Dermis microvascular lymphatic vessel endothelial cell (primary cell): ENCODE measurements at regions not wholly inside any gene's neighbourhood (a gene's known extent, or its start where the extent isn't known, plus 50 kb on each side); places are given as distances from the start of the nearest gene placed in this dataset.
A peak's percentile ranks its signal among the peaks of the same experiment; 100 is the strongest.

Experiments used
- DNase-seq, 2 donors: peaks; one replicate each; pipeline versions ENCODE4 v3.0.0 to v3.0.0-alpha.2; 2010; ENCODE audit warnings: low read depth in 2 of 2

GRCh38 chr5:159422361-159422760 lies 92.1 kb upstream of the IL12B start:
- no peak for DNase-seq

GRCh38 chr5:159422910-159423309 lies 92.6 kb upstream of the IL12B start:
- no peak for DNase-seq

- no peak for DNase-seq
Observed at GRCh38 chr5:159424123-159424522, 93.8 kb upstream of the IL12B start.

- DNase-seq, result no peak
Observed at GRCh38 chr5:159426694-159427093, 96.4 kb upstream of the IL12B start.

GRCh38 chr5:159427180-159428012 lies 97.1 kb upstream of the IL12B start:
- DNase-seq, result no peak

- no peak for DNase-seq
Observed at GRCh38 chr5:159430361-159431012, 100.2 kb upstream of the IL12B start.

GRCh38 chr5:159435855-159436254 lies 105.6 kb upstream of the IL12B start:
- no peak for DNase-seq

GRCh38 chr5:159438092-159438491 lies 107.8 kb upstream of the IL12B start:
- no peak for DNase-seq

GRCh38 chr5:159439002-159439401 lies 108.7 kb upstream of the IL12B start:
- DNase-seq, result no peak

- DNase-seq, result no peak
Observed at GRCh38 chr5:159440235-159440634, 109.9 kb upstream of the IL12B start.

- no peak for DNase-seq
Observed at GRCh38 chr5:159440968-159441367, 110.7 kb upstream of the IL12B start.

GRCh38 chr5:159441441-159441840 lies 111.2 kb upstream of the IL12B start:
- DNase-seq, result no peak

- DNase-seq, result no peak
Observed at GRCh38 chr5:159442206-159442850, 112.0 kb upstream of the IL12B start.

GRCh38 chr5:159444441-159445082 lies 114.3 kb upstream of the IL12B start:
- peak in 1 of 2 donors; percentile 37 for DNase-seq

- DNase-seq, result no peak
Observed at GRCh38 chr5:159447116-159447515, 116.8 kb upstream of the IL12B start.

GRCh38 chr5:159448841-159449407 lies 118.6 kb upstream of the IL12B start:
- DNase-seq, result no peak

GRCh38 chr5:159449925-159450324 lies 119.6 kb upstream of the IL12B start:
- DNase-seq, result no peak

GRCh38 chr5:159450417-159450816 lies 120.1 kb upstream of the IL12B start:
- no peak for DNase-seq

- DNase-seq, result peak in 1 of 2 donors; percentile 9
Observed at GRCh38 chr5:159451197-159452052, 121.1 kb upstream of the IL12B start.

GRCh38 chr5:159452480-159453167 lies 122.3 kb upstream of the IL12B start:
- DNase-seq, result no peak
